ENCODE measurements at regions not wholly inside any gene's neighbourhood (a gene's known extent, or its start where the extent isn't known, plus 50 kb on each side); places are given as distances from the start of the nearest gene placed in this dataset.
"Not testable (repeated sequence)": the region's sequence is repeated elsewhere in the genome, so short reads cannot be mapped to it uniquely, and the experiment has no call there.

GRCh38 chr7:119963654-119964053 is 309.3 kb upstream of the KCND2 start:
- H3K36me3 ChIP-seq (ENCODE audit: control insufficient read depth, insufficient read depth, low read length): no peaks in the 10 kb centered on the region
- H3K9me3 ChIP-seq (ENCODE audit: control insufficient read depth, low read length): no peaks in the 10 kb centered on the region
- peak overlapping the region; percentile 50 for H3K27ac ChIP-seq (ENCODE audit: low read depth, low read length, severe bottlenecking)
- H3K4me1 ChIP-seq (ENCODE audit: control insufficient read depth, insufficient read depth, low read length, poor library complexity, severe bottlenecking): peaks cover 10% of the 10 kb centered on the region
- H3K4me3 ChIP-seq (ENCODE audit: extremely low read depth, insufficient read depth, low read length, poor library complexity, severe bottlenecking): no peak overlapping the region

- H3K9me3 ChIP-seq (ENCODE audit: control insufficient read depth, low read length): no peaks in the 10 kb centered on the region
- H3K36me3 ChIP-seq (ENCODE audit: control insufficient read depth, insufficient read depth, low read length): no peaks in the 10 kb centered on the region
- H3K4me1 ChIP-seq (ENCODE audit: control insufficient read depth, insufficient read depth, low read length, poor library complexity, severe bottlenecking): peaks cover 10% of the 10 kb centered on the region
- no peak overlapping the region for H3K4me3 ChIP-seq (ENCODE audit: extremely low read depth, insufficient read depth, low read length, poor library complexity, severe bottlenecking)
- H3K27ac ChIP-seq (ENCODE audit: low read depth, low read length, severe bottlenecking): peak overlapping the region; percentile 50
Observed at GRCh38 chr7:119964065-119964464, 308.9 kb upstream of the KCND2 start.

- Histone ChIP-seq H3K36me3 (ENCODE audit: control insufficient read depth, insufficient read depth, low read length) (no peaks in the 10 kb centered on the region), H3K27ac (ENCODE audit: low read depth, low read length, severe bottlenecking) (no peak overlapping the region), H3K4me1 (ENCODE audit: control insufficient read depth, insufficient read depth, low read length, poor library complexity, severe bottlenecking) (peaks cover 10% of the 10 kb centered on the region), H3K9me3 (ENCODE audit: control insufficient read depth, low read length) (no peaks in the 10 kb centered on the region), H3K4me3 (ENCODE audit: extremely low read depth, insufficient read depth, low read length, poor library complexity, severe bottlenecking) (no peak overlapping the region)
- WGBS, 2 experiments (ENCODE audit: insufficient coverage in 2 of 2): 83 to 87% methylated on average over 1 of the region's 1 CpG
Observed at GRCh38 chr7:119964788-119965542, 308.0 kb upstream of the KCND2 start.

GRCh38 chr7:119967221-119967620 is 305.8 kb upstream of the KCND2 start:
- Histone ChIP-seq H3K4me3 (ENCODE audit: extremely low read depth, insufficient read depth, low read length, poor library complexity, severe bottlenecking) (no peak overlapping the region), H3K36me3 (ENCODE audit: control insufficient read depth, insufficient read depth, low read length) (no peaks in the 10 kb centered on the region), H3K4me1 (ENCODE audit: control insufficient read depth, insufficient read depth, low read length, poor library complexity, severe bottlenecking) (peaks cover 6% of the 10 kb centered on the region), H3K9me3 (ENCODE audit: control insufficient read depth, low read length) (no peaks in the 10 kb centered on the region), H3K27ac (ENCODE audit: low read depth, low read length, severe bottlenecking) (no peak overlapping the region)
- WGBS, 2 experiments (ENCODE audit: insufficient coverage in 2 of 2): 80 to 100% methylated on average over 1 of the region's 4 CpGs

GRCh38 chr7:119968411-119968810 is 304.6 kb upstream of the KCND2 start:
- not testable (repeated sequence) for H3K36me3 ChIP-seq (ENCODE audit: control insufficient read depth, insufficient read depth, low read length); H3K4me1 ChIP-seq (ENCODE audit: control insufficient read depth, insufficient read depth, low read length, poor library complexity, severe bottlenecking); H3K9me3 ChIP-seq (ENCODE audit: control insufficient read depth, low read length); H3K4me3 ChIP-seq (ENCODE audit: extremely low read depth, insufficient read depth, low read length, poor library complexity, severe bottlenecking); H3K27ac ChIP-seq (ENCODE audit: low read depth, low read length, severe bottlenecking)
- WGBS, 2 experiments (ENCODE audit: insufficient coverage in 2 of 2): 85% methylated on average over 2 of the region's 3 CpGs; no CpG with 5 or more reads in 1 of the 2 experiments

GRCh38 chr7:119969054-119969453 is 303.9 kb upstream of the KCND2 start:
- no peaks in the 10 kb centered on the region for H3K9me3 ChIP-seq (ENCODE audit: control insufficient read depth, low read length)
- no peak overlapping the region for H3K27ac ChIP-seq (ENCODE audit: low read depth, low read length, severe bottlenecking)
- no CpG with 5 or more reads among the region's 1 CpG for WGBS, 2 experiments (ENCODE audit: insufficient coverage in 2 of 2)
- H3K36me3 ChIP-seq (ENCODE audit: control insufficient read depth, insufficient read depth, low read length): no peaks in the 10 kb centered on the region
- no peak overlapping the region for H3K4me3 ChIP-seq (ENCODE audit: extremely low read depth, insufficient read depth, low read length, poor library complexity, severe bottlenecking)
- peaks cover 3% of the 10 kb centered on the region for H3K4me1 ChIP-seq (ENCODE audit: control insufficient read depth, insufficient read depth, low read length, poor library complexity, severe bottlenecking)

- H3K36me3 ChIP-seq (ENCODE audit: control insufficient read depth, insufficient read depth, low read length): no peaks in the 10 kb centered on the region
- H3K4me1 ChIP-seq (ENCODE audit: control insufficient read depth, insufficient read depth, low read length, poor library complexity, severe bottlenecking): peaks cover 2% of the 10 kb centered on the region
- WGBS, 2 experiments (ENCODE audit: insufficient coverage in 2 of 2): no CpG with 5 or more reads among the region's 2 CpGs
Observed at GRCh38 chr7:119969763-119970162, 303.2 kb upstream of the KCND2 start.

GRCh38 chr7:119974972-119975371 is 298.0 kb upstream of the KCND2 start:
- Histone ChIP-seq H3K9me3 (ENCODE audit: control insufficient read depth, low read length) (no peaks in the 10 kb centered on the region), H3K4me1 (ENCODE audit: control insufficient read depth, insufficient read depth, low read length, poor library complexity, severe bottlenecking) (no peaks in the 10 kb centered on the region), H3K27ac (ENCODE audit: low read depth, low read length, severe bottlenecking) (no peak overlapping the region), H3K36me3 (ENCODE audit: control insufficient read depth, insufficient read depth, low read length) (no peaks in the 10 kb centered on the region), H3K4me3 (ENCODE audit: extremely low read depth, insufficient read depth, low read length, poor library complexity, severe bottlenecking) (no peak overlapping the region)
- no CpG with 5 or more reads among the region's 1 CpG for WGBS, 2 experiments (ENCODE audit: insufficient coverage in 2 of 2)

More at GRCh38 chr7:119969763-119970162, 303.2 kb upstream of the KCND2 start:
- no peaks in the 10 kb centered on the region for H3K9me3 ChIP-seq (ENCODE audit: control insufficient read depth, low read length)
- H3K27ac ChIP-seq (ENCODE audit: low read depth, low read length, severe bottlenecking): no peak overlapping the region
- H3K4me3 ChIP-seq (ENCODE audit: extremely low read depth, insufficient read depth, low read length, poor library complexity, severe bottlenecking): no peak overlapping the region

- no peaks in the 10 kb centered on the region for H3K4me1 ChIP-seq (ENCODE audit: control insufficient read depth, insufficient read depth, low read length, poor library complexity, severe bottlenecking)
- WGBS, 2 experiments (ENCODE audit: insufficient coverage in 2 of 2): 80 to 89% methylated on average over 3 to 4 of the region's 4 CpGs
Observed at GRCh38 chr7:119982884-119983283, 290.1 kb upstream of the KCND2 start.

GRCh38 chr7:119983468-119983867 is 289.5 kb upstream of the KCND2 start:
- H3K4me3 ChIP-seq (ENCODE audit: extremely low read depth, insufficient read depth, low read length, poor library complexity, severe bottlenecking): no peak overlapping the region
- WGBS, 2 experiments (ENCODE audit: insufficient coverage in 2 of 2): 75 to 100% methylated on average over 1 to 4 of the region's 5 CpGs
- no peaks in the 10 kb centered on the region for H3K9me3 ChIP-seq (ENCODE audit: control insufficient read depth, low read length)

More at GRCh38 chr7:119982884-119983283, 290.1 kb upstream of the KCND2 start:
- no peak overlapping the region for H3K4me3 ChIP-seq (ENCODE audit: extremely low read depth, insufficient read depth, low read length, poor library complexity, severe bottlenecking)
- no peaks in the 10 kb centered on the region for H3K9me3 ChIP-seq (ENCODE audit: control insufficient read depth, low read length)
- no peaks in the 10 kb centered on the region for H3K36me3 ChIP-seq (ENCODE audit: control insufficient read depth, insufficient read depth, low read length)
- H3K27ac ChIP-seq (ENCODE audit: low read depth, low read length, severe bottlenecking): no peak overlapping the region

GRCh38 chr7:119984247-119984646 is 288.7 kb upstream of the KCND2 start:
- Histone ChIP-seq H3K36me3 (ENCODE audit: control insufficient read depth, insufficient read depth, low read length) (no peaks in the 10 kb centered on the region), H3K27ac (ENCODE audit: low read depth, low read length, severe bottlenecking) (no peak overlapping the region), H3K4me1 (ENCODE audit: control insufficient read depth, insufficient read depth, low read length, poor library complexity, severe bottlenecking) (no peaks in the 10 kb centered on the region), H3K4me3 (ENCODE audit: extremely low read depth, insufficient read depth, low read length, poor library complexity, severe bottlenecking) (no peak overlapping the region), H3K9me3 (ENCODE audit: control insufficient read depth, low read length) (no peaks in the 10 kb centered on the region)
- WGBS, 2 experiments (ENCODE audit: insufficient coverage in 2 of 2): 80 to 100% methylated on average over 1 of the region's 3 CpGs

More at GRCh38 chr7:119983468-119983867, 289.5 kb upstream of the KCND2 start:
- H3K36me3 ChIP-seq (ENCODE audit: control insufficient read depth, insufficient read depth, low read length): no peaks in the 10 kb centered on the region
- no peaks in the 10 kb centered on the region for H3K4me1 ChIP-seq (ENCODE audit: control insufficient read depth, insufficient read depth, low read length, poor library complexity, severe bottlenecking)
- H3K27ac ChIP-seq (ENCODE audit: low read depth, low read length, severe bottlenecking): no peak overlapping the region

Data from mesodermal cell (in vitro differentiated cells).